Sigmoid colon (tissue), 6 donors: ENCODE measurements at regions not wholly inside any gene's neighbourhood (a gene's known extent, or its start where the extent isn't known, plus 50 kb on each side); places are given as distances from the start of the nearest gene placed in this dataset.

Experiments
- DNase-seq: peaks from one replicate; pipeline ENCODE4 v3.0.0-alpha.2; 2019
- H3K27ac ChIP-seq, 4 donors: fragments of 200-600 bp; sonication (generic); one replicate each; pipeline ENCODE4 v1.5.1; 2016 to 2019; ENCODE audit warnings: mild to moderate bottlenecking in 1 of 4
- H3K27me3 ChIP-seq, 3 donors: fragments of 200-600 bp; sonication (generic); one replicate each; pipeline ENCODE4 v1.5.1; 2019; ENCODE audit warnings: mild to moderate bottlenecking in 1 of 3
- H3K36me3 ChIP-seq, 4 donors: fragments of 200-600 bp; sonication (generic); one replicate each; pipeline ENCODE4 v1.5.1; 2016 to 2019
- H3K4me1 ChIP-seq, 4 donors: fragments of 200-600 bp; sonication (generic); one replicate each; pipeline ENCODE4 v1.5.1; 2017 to 2019
- H3K4me3 ChIP-seq, 4 donors: fragments of 200-600 bp; sonication (generic); one replicate each; pipeline ENCODE4 v1.5.1; 2017 to 2019; ENCODE audit warnings: mild to moderate bottlenecking in 2 of 4, moderate library complexity in 1 of 4
- H3K9me3 ChIP-seq, 4 donors: fragments of 200-600 bp in 3 of 4; sonication (generic) in 3 of 4; one replicate each; pipeline versions ENCODE4 v1.5.1 to v1.6.1; 2013 to 2019
- EP300 ChIP-seq, 4 donors: sonication (generic); formaldehyde crosslinking; IDR thresholded peaks; one replicate each; pipeline ENCODE4 v1.6.1; 2017; ENCODE audit warnings: antibody characterized with exemption in 4 of 4
- POLR2A ChIP-seq, 2 donors: fragments of 450-650 bp; IDR thresholded peaks; one replicate each; pipeline ENCODE4 v1.6.1; 2016; ENCODE audit warnings: antibody characterized with exemption in 2 of 2, mild to moderate bottlenecking in 2 of 2, moderate library complexity in 2 of 2
- POLR2AphosphoS5 ChIP-seq, 4 donors: sonication (generic); formaldehyde crosslinking; IDR thresholded peaks; one replicate each; pipeline ENCODE4 v1.6.1; 2017; ENCODE audit warnings: antibody characterized with exemption in 4 of 4
- WGBS, 2 donors: extraction: QIAGEN DNeasy Blood & Tissue Kit; methylation state at CpG; one replicate each; pipeline ENCODE4 v1.1.7; 2013; 5-methylcytosine and 5-hydroxymethylcytosine counted together
- intact Hi-C: fragments of 100-400 bp; cut with DNase I; formaldehyde crosslinking; loops from one replicate; pipeline ENCODE4 v1.15.1; 2023
- TF ChIP-seq, protein P1 (sequence below), 4 experiments: fragments of 450-650 bp in 3 of 4; fragments of 200-600 bp in 1 of 4; IDR thresholded peaks; one replicate each; pipeline ENCODE4 v1.5.1; 2016 to 2019; ENCODE audit warnings: antibody characterized with exemption in 4 of 4, mild to moderate bottlenecking in 3 of 4, moderate library complexity in 2 of 4
- donor health status: healthy with polysubstance abuse.
- donor health status: healthy.

DNA sequence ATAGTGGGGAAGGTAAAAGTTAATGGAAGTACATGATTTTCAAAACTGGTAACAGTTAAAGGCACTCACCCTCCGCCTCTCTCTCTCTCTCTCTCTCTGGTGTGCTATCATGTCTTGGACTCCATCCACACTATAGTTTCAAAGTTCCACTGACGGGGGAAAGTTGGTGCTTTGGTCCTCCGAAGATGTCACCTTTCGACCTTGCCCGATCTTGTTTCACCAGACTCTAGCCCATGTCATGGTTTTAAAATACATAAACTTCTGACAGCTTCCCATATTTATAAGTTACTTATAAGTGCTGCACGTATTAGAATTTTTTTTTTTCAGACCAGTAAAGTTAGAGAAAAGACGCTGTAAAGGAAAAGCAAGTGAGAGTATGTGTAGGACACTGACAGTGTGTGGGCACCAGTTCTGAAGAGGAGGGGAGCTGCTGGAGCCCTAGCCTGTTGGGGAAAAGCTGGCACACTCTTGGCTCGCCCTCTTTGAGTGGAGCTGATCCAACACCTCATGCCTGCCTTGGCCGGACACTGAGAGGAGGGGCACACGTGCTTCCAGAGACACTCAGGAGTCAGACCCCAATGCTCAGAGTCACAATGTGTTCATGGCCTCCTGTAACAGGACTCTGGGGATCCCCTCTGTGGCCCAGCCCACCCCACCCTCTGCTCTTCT lies 200.5 kb upstream of the TPM1 start:
- peak; percentile 84 for DNase-seq
- no peak overlapping the region for H3K4me3 ChIP-seq

DNA sequence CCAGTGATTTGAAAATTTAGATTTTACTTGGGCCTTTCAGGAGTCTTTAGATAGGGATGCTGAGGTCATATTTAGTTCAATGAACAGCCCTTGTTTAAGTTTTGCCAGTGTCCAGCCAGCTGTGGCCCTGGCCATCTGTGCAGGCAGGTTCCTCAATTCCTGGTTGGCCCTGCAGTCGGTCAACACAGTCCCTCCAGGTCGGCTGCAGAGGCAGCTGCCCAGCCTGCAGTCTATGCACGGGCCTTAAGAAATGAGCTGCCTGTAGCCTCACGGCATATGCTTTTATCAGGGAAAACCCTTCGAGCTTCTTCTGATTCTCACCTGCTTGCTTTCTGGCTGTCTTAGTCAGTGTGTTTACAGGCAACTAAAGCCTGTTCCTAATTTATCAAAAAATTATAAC lies 199.2 kb upstream of the TPM1 start:
- peaks cover 4 to 71% (median 35%) of the 10 kb centered on the region in 4 donors for H3K36me3 ChIP-seq
- intact Hi-C loops = no loop called here

More for the DNA sequence above, 200.5 kb upstream of the TPM1 start:
- Histone ChIP-seq H3K27ac (peak overlapping the region; percentile 45 to 82 (median 74)), H3K36me3 (peaks cover 4 to 73% (median 37%) of the 10 kb centered on the region in 4 donors), H3K27me3 (no peaks in the 10 kb centered on the region), H3K9me3 (no peaks in the 10 kb centered on the region), H3K4me1 (peaks cover 0 to 47% (median 26%) of the 10 kb centered on the region in 4 donors)
- intact Hi-C loops = no loop called here
- WGBS, 2 donors = 40 to 79% methylated on average over 10 of the region's 10 CpGs
- TF ChIP-seq POLR2AphosphoS5 (IDR thresholded peaks at IDR 0.05) = peak in 1 of 4 donors; percentile 27
- TF ChIP-seq POLR2A (IDR thresholded peaks at IDR 0.05) = no peak
- TF ChIP-seq, protein P1, sequence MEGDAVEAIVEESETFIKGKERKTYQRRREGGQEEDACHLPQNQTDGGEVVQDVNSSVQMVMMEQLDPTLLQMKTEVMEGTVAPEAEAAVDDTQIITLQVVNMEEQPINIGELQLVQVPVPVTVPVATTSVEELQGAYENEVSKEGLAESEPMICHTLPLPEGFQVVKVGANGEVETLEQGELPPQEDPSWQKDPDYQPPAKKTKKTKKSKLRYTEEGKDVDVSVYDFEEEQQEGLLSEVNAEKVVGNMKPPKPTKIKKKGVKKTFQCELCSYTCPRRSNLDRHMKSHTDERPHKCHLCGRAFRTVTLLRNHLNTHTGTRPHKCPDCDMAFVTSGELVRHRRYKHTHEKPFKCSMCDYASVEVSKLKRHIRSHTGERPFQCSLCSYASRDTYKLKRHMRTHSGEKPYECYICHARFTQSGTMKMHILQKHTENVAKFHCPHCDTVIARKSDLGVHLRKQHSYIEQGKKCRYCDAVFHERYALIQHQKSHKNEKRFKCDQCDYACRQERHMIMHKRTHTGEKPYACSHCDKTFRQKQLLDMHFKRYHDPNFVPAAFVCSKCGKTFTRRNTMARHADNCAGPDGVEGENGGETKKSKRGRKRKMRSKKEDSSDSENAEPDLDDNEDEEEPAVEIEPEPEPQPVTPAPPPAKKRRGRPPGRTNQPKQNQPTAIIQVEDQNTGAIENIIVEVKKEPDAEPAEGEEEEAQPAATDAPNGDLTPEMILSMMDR (IDR thresholded peaks at IDR 0.05) = no peak
- TF ChIP-seq EP300 (IDR thresholded peaks at IDR 0.05) = no peak

DNA sequence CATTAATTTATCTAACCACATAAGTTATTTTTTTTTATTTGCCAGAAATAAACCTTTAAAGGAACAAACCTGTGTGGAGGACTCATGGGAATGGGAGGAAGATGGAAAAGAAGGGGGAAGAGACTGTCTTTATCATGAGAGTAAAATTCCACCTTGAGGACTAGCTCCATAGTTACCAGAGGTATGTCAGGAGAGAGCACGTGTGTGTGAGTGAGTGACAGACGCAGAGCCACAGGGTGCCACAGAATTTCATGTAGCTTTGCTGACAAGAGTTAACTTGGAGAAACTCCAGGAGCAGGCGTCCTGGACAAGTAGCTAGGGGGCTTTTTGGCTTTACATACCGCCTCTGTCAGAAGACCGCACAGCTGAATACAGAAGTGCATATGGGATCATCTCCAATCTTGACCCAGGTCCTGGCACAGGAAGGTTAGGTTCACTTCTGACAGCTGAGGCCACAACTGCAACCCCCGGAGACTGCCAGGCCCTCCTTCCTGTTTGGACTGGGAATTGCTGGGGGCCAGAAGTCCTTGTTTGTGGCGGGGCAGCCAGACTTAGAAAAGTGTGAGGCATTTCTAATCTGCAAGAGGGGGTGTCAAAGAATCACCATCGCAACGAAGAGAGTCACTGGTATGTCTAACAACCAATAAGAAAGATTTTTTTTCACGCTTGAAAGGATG lies 197.8 kb upstream of the TPM1 start:
- Histone ChIP-seq H3K36me3 (peaks cover 0 to 58% (median 27%) of the 10 kb centered on the region in 4 donors), H3K27me3 (no peaks in the 10 kb centered on the region), H3K4me1 (peaks cover 0 to 64% (median 40%) of the 10 kb centered on the region in 4 donors), H3K9me3 (no peaks in the 10 kb centered on the region), H3K4me3 (no peak overlapping the region), H3K27ac (peak overlapping the region in 2 of 4 donors; percentile 67 to 82)
- DNase-seq = peak; percentile 60
- WGBS, 2 donors = 71 to 75% methylated on average over 10 of the region's 10 CpGs
- TF ChIP-seq POLR2AphosphoS5 (IDR thresholded peaks at IDR 0.05) (no peak), POLR2A (IDR thresholded peaks at IDR 0.05) (no peak), EP300 (IDR thresholded peaks at IDR 0.05) (no peak)
- TF ChIP-seq, protein P1 (IDR thresholded peaks at IDR 0.05) = no peak
- intact Hi-C loops = loop anchor here (5.0 kb wide), 1 partner anchor 62 kb away; no protein-coding TSS in a partner anchor

More for the DNA sequence above, 199.2 kb upstream of the TPM1 start:
- 74 to 81% methylated on average over 5 of the region's 5 CpGs for WGBS, 2 donors
- peak; percentile 55 for DNase-seq
- H3K27ac ChIP-seq = peak overlapping the region in 3 of 4 donors; percentile 67 to 82 (median 81)
- no peak for TF ChIP-seq POLR2AphosphoS5 (IDR thresholded peaks at IDR 0.05)
- TF ChIP-seq EP300 (IDR thresholded peaks at IDR 0.05) = no peak
- TF ChIP-seq, protein P1 (IDR thresholded peaks at IDR 0.05) = no peak
- no peak for TF ChIP-seq POLR2A (IDR thresholded peaks at IDR 0.05)
- no peaks in the 10 kb centered on the region for H3K9me3 ChIP-seq
- no peak overlapping the region for H3K4me3 ChIP-seq
- H3K4me1 ChIP-seq = peaks cover 0 to 56% (median 32%) of the 10 kb centered on the region in 4 donors
- no peaks in the 10 kb centered on the region for H3K27me3 ChIP-seq

DNA sequence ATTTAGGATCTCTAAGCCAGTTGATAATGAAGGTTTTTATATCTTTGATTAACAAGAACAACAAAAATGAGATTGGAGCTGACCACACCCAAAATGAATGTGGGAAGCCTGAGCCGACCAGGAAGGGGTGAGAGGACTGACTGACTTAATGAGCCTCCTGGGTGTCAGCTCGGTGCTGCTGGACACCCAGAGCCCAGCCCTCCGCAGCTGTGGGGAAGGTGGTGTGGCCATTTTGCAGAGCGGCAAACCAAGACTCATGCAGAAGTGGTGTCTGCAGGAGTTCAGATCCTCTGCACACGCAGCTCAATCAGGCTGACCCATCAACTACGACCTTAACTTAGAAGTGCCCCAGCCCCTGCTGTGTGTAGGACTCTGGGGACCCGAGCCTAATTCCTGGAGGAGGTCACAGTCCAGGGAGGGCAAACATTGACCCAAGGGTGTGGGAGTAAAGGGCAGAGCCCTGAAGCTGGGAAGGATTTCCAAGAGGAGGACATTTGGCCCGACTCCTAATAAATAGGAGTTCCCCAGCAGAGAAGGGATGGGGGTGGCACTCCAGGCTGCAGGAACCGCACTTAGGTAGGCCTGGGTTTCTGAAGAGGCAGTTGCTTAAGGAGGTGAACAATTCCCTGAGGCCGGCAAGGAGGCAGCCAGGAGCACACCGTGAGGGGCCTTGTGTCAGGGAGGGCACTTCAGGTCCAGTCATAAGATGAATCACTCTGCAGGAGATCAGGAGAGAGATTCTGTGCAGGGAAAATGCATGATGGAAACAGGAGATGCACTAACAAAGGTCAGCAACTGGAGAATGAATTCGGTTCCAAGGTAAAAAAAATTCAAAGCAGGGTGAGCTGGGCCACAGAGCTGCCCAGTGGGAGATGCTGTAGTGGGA lies 197.1 kb upstream of the TPM1 start:
- peak overlapping the region in 1 of 4 donors; percentile 82 for H3K27ac ChIP-seq
- TF ChIP-seq, protein P1 (IDR thresholded peaks at IDR 0.05) = no peak
- TF ChIP-seq EP300 (IDR thresholded peaks at IDR 0.05) (no peak), POLR2AphosphoS5 (IDR thresholded peaks at IDR 0.05) (no peak), POLR2A (IDR thresholded peaks at IDR 0.05) (no peak)
- intact Hi-C loops = loop anchor here (5.0 kb wide), 1 partner anchor 63 kb away; no protein-coding TSS in a partner anchor
- 57 to 74% methylated on average over 12 of the region's 12 CpGs for WGBS, 2 donors
- peak; percentile 63 for DNase-seq
- no peaks in the 10 kb centered on the region for H3K27me3 ChIP-seq
- H3K9me3 ChIP-seq = no peaks in the 10 kb centered on the region
- peaks cover 0 to 66% (median 45%) of the 10 kb centered on the region in 4 donors for H3K4me1 ChIP-seq
- H3K4me3 ChIP-seq = no peak overlapping the region
- peaks cover 0 to 50% (median 23%) of the 10 kb centered on the region in 4 donors for H3K36me3 ChIP-seq
